Endodermal cell (in vitro differentiated cells): ENCODE measurements at regions not wholly inside any gene's neighbourhood (a gene's known extent, or its start where the extent isn't known, plus 50 kb on each side); places are given as distances from the start of the nearest gene placed in this dataset.

Experiments
- DNase-seq: peaks from one replicate; pipeline ENCODE4 v3.0.0-alpha.2; 2017
- H3K27ac ChIP-seq: 2 replicates; pipeline ENCODE4 v1.5.1; 2013; ENCODE audit warnings: mild to moderate bottlenecking, low read depth, low read length, moderate library complexity
- H3K27me3 ChIP-seq: 2 replicates; pipeline ENCODE4 v1.6.1; 2013; ENCODE audit warnings: mild to moderate bottlenecking, low read length, moderate library complexity; ENCODE audit not compliant: insufficient read depth, control insufficient read depth, poor library complexity, severe bottlenecking
- H3K36me3 ChIP-seq: 2 replicates; pipeline ENCODE4 v1.7.0; 2013; ENCODE audit warnings: mild to moderate bottlenecking, low read length, moderate library complexity; ENCODE audit not compliant: control insufficient read depth, insufficient read depth
- H3K4me1 ChIP-seq: one replicate; pipeline ENCODE4 v1.7.0; 2013; ENCODE audit warnings: low read length; ENCODE audit not compliant: control insufficient read depth, insufficient read depth
- H3K4me3 ChIP-seq: 2 replicates; pipeline ENCODE4 v1.5.1; 2013; ENCODE audit warnings: mild to moderate bottlenecking, low read length, moderate library complexity
- H3K9ac ChIP-seq: 2 replicates; pipeline ENCODE4 v1.6.1; 2013; ENCODE audit warnings: mild to moderate bottlenecking, low read length, moderate library complexity; ENCODE audit not compliant: poor library complexity, severe bottlenecking; ENCODE audit errors: extremely low read depth
- H3K9me3 ChIP-seq: 2 replicates; pipeline ENCODE4 v1.6.1; 2013; ENCODE audit warnings: mild to moderate bottlenecking, low read length, moderate library complexity; ENCODE audit not compliant: control insufficient read depth
- H3K27ac Mint-ChIP-seq: 2 replicates; pipeline ENCODE4 v1.8.0; 2020; ENCODE audit warnings: mixed read lengths
- H3K27me3 Mint-ChIP-seq: 2 replicates; pipeline ENCODE4 v1.8.0; 2021; ENCODE audit warnings: mild to moderate bottlenecking, mixed read lengths; ENCODE audit not compliant: insufficient read depth
- H3K36me3 Mint-ChIP-seq: 2 replicates; pipeline ENCODE4 v1.8.0; 2020; ENCODE audit warnings: low read depth, mixed read lengths
- H3K4me1 Mint-ChIP-seq: 2 replicates; pipeline ENCODE4 v1.8.0; 2020; ENCODE audit warnings: mixed read lengths
- H3K4me3 Mint-ChIP-seq: 2 replicates; pipeline ENCODE4 v1.8.0; 2020; ENCODE audit warnings: mild to moderate bottlenecking, moderate library complexity, mixed read lengths
- H3K9me3 Mint-ChIP-seq: 2 replicates; pipeline ENCODE4 v1.8.0; 2020; ENCODE audit warnings: mild to moderate bottlenecking, mixed read lengths
- WGBS, 2 experiments: methylation state at CpG; one replicate each; pipeline versions ENCODE4 v1.1.5 to v1.1.7; 2013; ENCODE audit warnings: missing lambda C conversion rate in 2 of 2, mixed read lengths in 1 of 2; ENCODE audit not compliant: insufficient coverage in 1 of 2, insufficient read length in 1 of 2; 5-methylcytosine and 5-hydroxymethylcytosine counted together
- TF ChIP-seq, protein P1 (sequence below): fragments of 200-600 bp; sonication (generic); conservative IDR thresholded peaks from 2 replicates; pipeline ENCODE4 v1.5.0; 2021; ENCODE audit warnings: antibody characterized with exemption, mild to moderate bottlenecking

GRCh38 chrX:79268788-79269187 is 98.3 kb downstream of the ITM2A start:
- H3K4me3 Mint-ChIP-seq: no peak overlapping the region
- Histone ChIP-seq H3K27me3 (no peaks in the 10 kb centered on the region), H3K4me3 (no peak overlapping the region), H3K36me3 (no peaks in the 10 kb centered on the region), H3K27ac (no peak overlapping the region), H3K4me1 (no peaks in the 10 kb centered on the region), H3K9me3 (no peaks in the 10 kb centered on the region), H3K9ac (no peak overlapping the region)
- TF ChIP-seq, protein P1, sequence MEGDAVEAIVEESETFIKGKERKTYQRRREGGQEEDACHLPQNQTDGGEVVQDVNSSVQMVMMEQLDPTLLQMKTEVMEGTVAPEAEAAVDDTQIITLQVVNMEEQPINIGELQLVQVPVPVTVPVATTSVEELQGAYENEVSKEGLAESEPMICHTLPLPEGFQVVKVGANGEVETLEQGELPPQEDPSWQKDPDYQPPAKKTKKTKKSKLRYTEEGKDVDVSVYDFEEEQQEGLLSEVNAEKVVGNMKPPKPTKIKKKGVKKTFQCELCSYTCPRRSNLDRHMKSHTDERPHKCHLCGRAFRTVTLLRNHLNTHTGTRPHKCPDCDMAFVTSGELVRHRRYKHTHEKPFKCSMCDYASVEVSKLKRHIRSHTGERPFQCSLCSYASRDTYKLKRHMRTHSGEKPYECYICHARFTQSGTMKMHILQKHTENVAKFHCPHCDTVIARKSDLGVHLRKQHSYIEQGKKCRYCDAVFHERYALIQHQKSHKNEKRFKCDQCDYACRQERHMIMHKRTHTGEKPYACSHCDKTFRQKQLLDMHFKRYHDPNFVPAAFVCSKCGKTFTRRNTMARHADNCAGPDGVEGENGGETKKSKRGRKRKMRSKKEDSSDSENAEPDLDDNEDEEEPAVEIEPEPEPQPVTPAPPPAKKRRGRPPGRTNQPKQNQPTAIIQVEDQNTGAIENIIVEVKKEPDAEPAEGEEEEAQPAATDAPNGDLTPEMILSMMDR: no peak
- no CpG with 5 or more reads among the region's 2 CpGs for WGBS, 2 experiments
- H3K36me3 Mint-ChIP-seq: no peaks in the 10 kb centered on the region
- no peak for DNase-seq
- H3K27me3 Mint-ChIP-seq: no peaks in the 10 kb centered on the region
- H3K4me1 Mint-ChIP-seq: no peaks in the 10 kb centered on the region
- H3K27ac Mint-ChIP-seq: no peak overlapping the region
- peaks cover 5% of the 10 kb centered on the region for H3K9me3 Mint-ChIP-seq

GRCh38 chrX:79266702-79267101 is 100.4 kb downstream of the ITM2A start:
- 97 to 100% methylated on average over 1 to 6 of the region's 6 CpGs for WGBS, 2 experiments

DNA sequence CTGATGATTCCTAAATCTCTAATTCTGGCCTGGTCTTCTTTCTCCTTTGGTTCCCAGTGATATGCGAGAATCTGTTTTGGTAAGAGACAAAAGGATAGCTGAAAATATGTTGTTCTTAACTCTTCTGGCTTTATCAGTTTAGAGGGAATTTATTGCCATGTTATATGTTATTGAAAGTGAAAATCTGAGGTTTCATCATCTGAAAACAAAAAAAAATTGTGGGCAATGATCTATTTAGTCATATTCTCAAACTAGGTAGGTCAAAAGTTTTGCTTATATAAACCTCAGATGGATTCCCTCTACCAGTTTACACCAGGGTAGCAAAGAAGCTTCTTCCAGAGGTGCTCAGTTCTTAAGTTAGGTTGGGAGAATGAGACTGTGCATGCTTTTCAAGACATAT is 103.6 kb downstream of the ITM2A start:
- TF ChIP-seq, protein P1: no peak
- Histone ChIP-seq H3K4me1 (no peaks in the 10 kb centered on the region), H3K36me3 (no peaks in the 10 kb centered on the region), H3K9ac (no peak overlapping the region), H3K4me3 (no peak overlapping the region), H3K9me3 (no peaks in the 10 kb centered on the region), H3K27ac (no peak overlapping the region), H3K27me3 (no peaks in the 10 kb centered on the region)
- 100% methylated on average over 1 of the region's 1 CpG; no CpG with 5 or more reads in 1 of the 2 experiments for WGBS, 2 experiments
- no peak for DNase-seq
- H3K27me3 Mint-ChIP-seq: no peaks in the 10 kb centered on the region
- H3K36me3 Mint-ChIP-seq: no peaks in the 10 kb centered on the region
- H3K4me1 Mint-ChIP-seq: no peaks in the 10 kb centered on the region
- no peak overlapping the region for H3K27ac Mint-ChIP-seq
- H3K4me3 Mint-ChIP-seq: no peak overlapping the region
- peaks cover 12% of the 10 kb centered on the region for H3K9me3 Mint-ChIP-seq

More at GRCh38 chrX:79266702-79267101, 100.4 kb downstream of the ITM2A start:
- no peaks in the 10 kb centered on the region for H3K9me3 ChIP-seq
- Mint-ChIP-seq H3K36me3 (no peaks in the 10 kb centered on the region), H3K27ac (no peak overlapping the region), H3K27me3 (no peaks in the 10 kb centered on the region), H3K4me1 (no peaks in the 10 kb centered on the region), H3K4me3 (no peak overlapping the region), H3K9me3 (peaks cover 8% of the 10 kb centered on the region)
- DNase-seq: no peak
- no peaks in the 10 kb centered on the region for H3K36me3 ChIP-seq
- H3K4me1 ChIP-seq: no peaks in the 10 kb centered on the region
- H3K27me3 ChIP-seq: no peaks in the 10 kb centered on the region
- no peak overlapping the region for H3K9ac ChIP-seq
- H3K4me3 ChIP-seq: no peak overlapping the region
- H3K27ac ChIP-seq: no peak overlapping the region
- TF ChIP-seq, protein P1: no peak
